WTC11 (cell line): ENCODE measurements at regions not wholly inside any gene's neighbourhood (a gene's known extent, or its start where the extent isn't known, plus 50 kb on each side); places are given as distances from the start of the nearest gene placed in this dataset.

Experiments
- ATAC-seq: fragments of 200-7000 bp; cut with Tn5 transposase; 2 replicates; pipeline ENCODE4 v1.10.0; 2021; ENCODE audit warnings: mild to moderate bottlenecking, moderate library complexity
- CTCF ChIA-PET: fragments of 300-600 bp; sonication (Branson Sonifier 250); formaldehyde crosslinking; loops from one replicate; lab custom pipeline; 2021; ENCODE audit warnings: antibody characterized with exemption; lab: Charles Lee
- POLR2A ChIA-PET: fragments of 350-600 bp; sonication (Branson Sonifier 250); formaldehyde crosslinking; loops from one replicate; lab custom pipeline; 2021; ENCODE audit warnings: antibody characterized with exemption; lab: Charles Lee
- DNase-seq: peaks from one replicate; pipeline ENCODE4 v3.0.0; 2021; ENCODE audit warnings: low spot score
- H3K27ac Mint-ChIP-seq: 2 replicates; pipeline ENCODE4 v1.8.0; 2021; ENCODE audit warnings: mixed read lengths
- H3K27me3 Mint-ChIP-seq: 2 replicates; pipeline ENCODE4 v1.8.0; 2021; ENCODE audit warnings: low read depth, mild to moderate bottlenecking, moderate library complexity, mixed read lengths
- H3K36me3 Mint-ChIP-seq: 2 replicates; pipeline ENCODE4 v1.8.0; 2021; ENCODE audit warnings: mixed read lengths
- H3K4me1 Mint-ChIP-seq: 2 replicates; pipeline ENCODE4 v1.8.0; 2022; ENCODE audit warnings: mixed read lengths
- H3K4me3 Mint-ChIP-seq: 2 replicates; pipeline ENCODE4 v1.8.0; 2021; ENCODE audit warnings: mild to moderate bottlenecking, moderate library complexity, mixed read lengths
- H3K9me3 Mint-ChIP-seq: 2 replicates; pipeline ENCODE4 v1.8.0; 2021; ENCODE audit warnings: mixed read lengths
- CREB1 ChIP-seq: sonication (generic); formaldehyde crosslinking; IDR thresholded peaks from 2 replicates; pipeline ENCODE4 v1.8.0; 2023; ENCODE audit warnings: mild to moderate bottlenecking, missing genetic modification reagents
- ELF4 ChIP-seq: sonication (generic); formaldehyde crosslinking; IDR thresholded peaks from 2 replicates; pipeline ENCODE4 v1.8.1; 2022; ENCODE audit warnings: low read depth, mild to moderate bottlenecking, moderate library complexity, missing genetic modification reagents
- ESRRA ChIP-seq: sonication (generic); formaldehyde crosslinking; IDR thresholded peaks from 2 replicates; pipeline ENCODE4 v1.8.1; 2022; ENCODE audit warnings: mild to moderate bottlenecking, missing genetic modification reagents, borderline replicate concordance
- ETV6 ChIP-seq: sonication (generic); formaldehyde crosslinking; IDR thresholded peaks from 2 replicates; pipeline ENCODE4 v1.8.1; 2022; ENCODE audit warnings: mild to moderate bottlenecking, missing genetic modification reagents
- GRHL2 ChIP-seq: fragments of 250-450 bp; sonication (Bioruptor Pico); IDR thresholded peaks from 2 replicates; pipeline ENCODE4 v1.8.0; 2022; ENCODE audit warnings: mild to moderate bottlenecking, moderate library complexity; ENCODE audit not compliant: insufficient replicate concordance, severe bottlenecking
- NR1H2 ChIP-seq: sonication (generic); formaldehyde crosslinking; IDR thresholded peaks from 2 replicates; pipeline ENCODE4 v1.9.0; 2021; ENCODE audit warnings: mild to moderate bottlenecking, moderate library complexity, missing genetic modification reagents
- NR2C2 ChIP-seq: sonication (generic); formaldehyde crosslinking; IDR thresholded peaks from 2 replicates; pipeline ENCODE4 v1.8.0; 2022; ENCODE audit warnings: mild to moderate bottlenecking, missing genetic modification reagents
- TCF7 ChIP-seq: sonication (generic); formaldehyde crosslinking; IDR thresholded peaks from 2 replicates; pipeline ENCODE4 v1.8.0; 2022; ENCODE audit warnings: mild to moderate bottlenecking, low read depth, missing genetic modification reagents, moderate library complexity
- ZNF138 ChIP-seq: sonication (generic); formaldehyde crosslinking; conservative IDR thresholded peaks from 2 replicates; pipeline ENCODE4 v1.8.1; 2022; ENCODE audit warnings: mild to moderate bottlenecking, moderate library complexity, missing genetic modification reagents
- ZNF232 ChIP-seq: sonication (generic); formaldehyde crosslinking; IDR thresholded peaks from 2 replicates; pipeline ENCODE4 v1.8.0; 2022; ENCODE audit warnings: mild to moderate bottlenecking, missing genetic modification reagents
- ZNF396 ChIP-seq: fragments of 250-450 bp; sonication (Bioruptor Pico); IDR thresholded peaks from 2 replicates; pipeline ENCODE4 v1.8.0; 2021; ENCODE audit warnings: mild to moderate bottlenecking, moderate library complexity, borderline replicate concordance
- ZNF423 ChIP-seq: fragments of 250-450 bp; sonication (Bioruptor Pico); IDR thresholded peaks from 2 replicates; pipeline ENCODE4 v2.1.2; 2022; ENCODE audit warnings: mild to moderate bottlenecking, moderate library complexity
- ZNF671 ChIP-seq: fragments of 250-450 bp; sonication (Bioruptor Pico); IDR thresholded peaks from 2 replicates; pipeline ENCODE4 v1.8.0; 2021; ENCODE audit warnings: mild to moderate bottlenecking
- TF ChIP-seq, protein P1 (sequence below): fragments of 250-450 bp; sonication (Bioruptor Pico); IDR thresholded peaks from 2 replicates; pipeline ENCODE4 v1.9.0; 2021; ENCODE audit warnings: mild to moderate bottlenecking
- TF ChIP-seq, protein P2 (sequence below): fragments of 250-450 bp; sonication (Bioruptor Pico); IDR thresholded peaks from 2 replicates; pipeline ENCODE4 v1.9.0; 2021; ENCODE audit warnings: moderate library complexity, mild to moderate bottlenecking, inconsistent platforms, borderline replicate concordance
- TF ChIP-seq, protein P3 (sequence below): sonication (generic); formaldehyde crosslinking; IDR thresholded peaks from 2 replicates; pipeline ENCODE4 v1.8.1; 2023; ENCODE audit warnings: mild to moderate bottlenecking, missing genetic modification reagents
- TF ChIP-seq, protein P4 (sequence below): sonication (generic); formaldehyde crosslinking; IDR thresholded peaks from 2 replicates; pipeline ENCODE4 v1.8.1; 2022; ENCODE audit warnings: low read depth, mild to moderate bottlenecking, moderate library complexity, missing genetic modification reagents, borderline replicate concordance
- TF ChIP-seq, protein P5 (sequence below): sonication (generic); formaldehyde crosslinking; IDR thresholded peaks from 2 replicates; pipeline ENCODE4 v1.8.1; 2023; ENCODE audit warnings: mild to moderate bottlenecking, missing genetic modification reagents, borderline replicate concordance
- TF ChIP-seq, protein P6 (sequence below): sonication (generic); formaldehyde crosslinking; IDR thresholded peaks from 2 replicates; pipeline ENCODE4 v1.8.0; 2023; ENCODE audit warnings: missing genetic modification reagents
- TF ChIP-seq, protein P7 (sequence below): sonication (generic); formaldehyde crosslinking; IDR thresholded peaks from 2 replicates; pipeline ENCODE4 v1.8.1; 2023; ENCODE audit warnings: mild to moderate bottlenecking, missing genetic modification reagents

DNA sequence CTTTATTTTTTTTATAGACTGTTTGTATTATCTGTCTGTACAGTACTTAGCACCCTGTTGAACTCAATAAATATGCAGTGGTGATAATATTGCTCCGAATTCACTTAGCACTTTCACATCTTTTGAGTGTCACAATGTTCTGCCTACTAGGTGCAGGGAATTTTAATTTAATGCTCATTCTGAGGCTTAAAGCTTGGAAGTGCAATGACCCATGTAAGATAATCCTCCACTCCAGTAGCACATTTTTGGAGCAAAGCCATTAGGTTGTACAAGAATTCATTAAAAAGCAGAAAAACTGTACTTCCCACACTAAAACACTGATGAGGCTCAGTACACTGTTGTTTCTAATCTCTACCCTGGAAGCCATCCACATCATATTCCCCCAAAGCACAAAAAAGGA is 255.3 kb upstream of the MTNR1B start:
- POLR2A ChIA-PET = no interaction called here

More for the DNA sequence above, 255.3 kb upstream of the MTNR1B start:
- 0 out of 2 replicates have a peak, but pooled peaks cover 5% of the 10 kb centered on the region for H3K9me3 Mint-ChIP-seq
- CTCF ChIA-PET = no interaction called here
- H3K4me1 Mint-ChIP-seq = peaks cover 45% of the 10 kb centered on the region
- TF ChIP-seq ZNF396 (no peak), ZNF671 (CRISPR knock-in tag) (no peak), CREB1 (CRISPR knock-in tag) (no peak), ZNF138 (CRISPR knock-in tag) (no peak), ELF4 (CRISPR knock-in tag) (no peak), TCF7 (CRISPR knock-in tag) (no peak), GRHL2 (CRISPR knock-in tag) (no peak), ETV6 (no peak), NR1H2 (CRISPR knock-in tag) (no peak), ZNF423 (CRISPR knock-in tag) (no peak), ZNF232 (CRISPR knock-in tag) (no peak), ESRRA (no peak), NR2C2 (CRISPR knock-in tag) (no peak)
- TF ChIP-seq, protein P1, sequence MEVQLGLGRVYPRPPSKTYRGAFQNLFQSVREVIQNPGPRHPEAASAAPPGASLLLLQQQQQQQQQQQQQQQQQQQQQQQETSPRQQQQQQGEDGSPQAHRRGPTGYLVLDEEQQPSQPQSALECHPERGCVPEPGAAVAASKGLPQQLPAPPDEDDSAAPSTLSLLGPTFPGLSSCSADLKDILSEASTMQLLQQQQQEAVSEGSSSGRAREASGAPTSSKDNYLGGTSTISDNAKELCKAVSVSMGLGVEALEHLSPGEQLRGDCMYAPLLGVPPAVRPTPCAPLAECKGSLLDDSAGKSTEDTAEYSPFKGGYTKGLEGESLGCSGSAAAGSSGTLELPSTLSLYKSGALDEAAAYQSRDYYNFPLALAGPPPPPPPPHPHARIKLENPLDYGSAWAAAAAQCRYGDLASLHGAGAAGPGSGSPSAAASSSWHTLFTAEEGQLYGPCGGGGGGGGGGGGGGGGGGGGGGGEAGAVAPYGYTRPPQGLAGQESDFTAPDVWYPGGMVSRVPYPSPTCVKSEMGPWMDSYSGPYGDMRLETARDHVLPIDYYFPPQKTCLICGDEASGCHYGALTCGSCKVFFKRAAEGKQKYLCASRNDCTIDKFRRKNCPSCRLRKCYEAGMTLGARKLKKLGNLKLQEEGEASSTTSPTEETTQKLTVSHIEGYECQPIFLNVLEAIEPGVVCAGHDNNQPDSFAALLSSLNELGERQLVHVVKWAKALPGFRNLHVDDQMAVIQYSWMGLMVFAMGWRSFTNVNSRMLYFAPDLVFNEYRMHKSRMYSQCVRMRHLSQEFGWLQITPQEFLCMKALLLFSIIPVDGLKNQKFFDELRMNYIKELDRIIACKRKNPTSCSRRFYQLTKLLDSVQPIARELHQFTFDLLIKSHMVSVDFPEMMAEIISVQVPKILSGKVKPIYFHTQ (CRISPR knock-in tag) = no peak
- TF ChIP-seq, protein P2, sequence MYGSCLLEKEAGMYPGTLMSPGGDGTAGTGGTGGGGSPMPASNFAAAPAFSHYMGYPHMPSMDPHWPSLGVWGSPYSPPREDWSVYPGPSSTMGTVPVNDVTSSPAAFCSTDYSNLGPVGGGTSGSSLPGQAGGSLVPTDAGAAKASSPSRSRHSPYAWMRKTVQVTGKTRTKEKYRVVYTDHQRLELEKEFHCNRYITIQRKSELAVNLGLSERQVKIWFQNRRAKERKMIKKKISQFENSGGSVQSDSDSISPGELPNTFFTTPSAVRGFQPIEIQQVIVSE (CRISPR knock-in tag) = no peak
- TF ChIP-seq, protein P3, sequence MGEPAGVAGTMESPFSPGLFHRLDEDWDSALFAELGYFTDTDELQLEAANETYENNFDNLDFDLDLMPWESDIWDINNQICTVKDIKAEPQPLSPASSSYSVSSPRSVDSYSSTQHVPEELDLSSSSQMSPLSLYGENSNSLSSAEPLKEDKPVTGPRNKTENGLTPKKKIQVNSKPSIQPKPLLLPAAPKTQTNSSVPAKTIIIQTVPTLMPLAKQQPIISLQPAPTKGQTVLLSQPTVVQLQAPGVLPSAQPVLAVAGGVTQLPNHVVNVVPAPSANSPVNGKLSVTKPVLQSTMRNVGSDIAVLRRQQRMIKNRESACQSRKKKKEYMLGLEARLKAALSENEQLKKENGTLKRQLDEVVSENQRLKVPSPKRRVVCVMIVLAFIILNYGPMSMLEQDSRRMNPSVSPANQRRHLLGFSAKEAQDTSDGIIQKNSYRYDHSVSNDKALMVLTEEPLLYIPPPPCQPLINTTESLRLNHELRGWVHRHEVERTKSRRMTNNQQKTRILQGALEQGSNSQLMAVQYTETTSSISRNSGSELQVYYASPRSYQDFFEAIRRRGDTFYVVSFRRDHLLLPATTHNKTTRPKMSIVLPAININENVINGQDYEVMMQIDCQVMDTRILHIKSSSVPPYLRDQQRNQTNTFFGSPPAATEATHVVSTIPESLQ (CRISPR knock-in tag) = no peak
- TF ChIP-seq, protein P4, sequence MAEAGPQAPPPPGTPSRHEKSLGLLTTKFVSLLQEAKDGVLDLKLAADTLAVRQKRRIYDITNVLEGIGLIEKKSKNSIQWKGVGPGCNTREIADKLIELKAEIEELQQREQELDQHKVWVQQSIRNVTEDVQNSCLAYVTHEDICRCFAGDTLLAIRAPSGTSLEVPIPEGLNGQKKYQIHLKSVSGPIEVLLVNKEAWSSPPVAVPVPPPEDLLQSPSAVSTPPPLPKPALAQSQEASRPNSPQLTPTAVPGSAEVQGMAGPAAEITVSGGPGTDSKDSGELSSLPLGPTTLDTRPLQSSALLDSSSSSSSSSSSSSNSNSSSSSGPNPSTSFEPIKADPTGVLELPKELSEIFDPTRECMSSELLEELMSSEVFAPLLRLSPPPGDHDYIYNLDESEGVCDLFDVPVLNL (CRISPR knock-in tag) = no peak
- TF ChIP-seq, protein P5, sequence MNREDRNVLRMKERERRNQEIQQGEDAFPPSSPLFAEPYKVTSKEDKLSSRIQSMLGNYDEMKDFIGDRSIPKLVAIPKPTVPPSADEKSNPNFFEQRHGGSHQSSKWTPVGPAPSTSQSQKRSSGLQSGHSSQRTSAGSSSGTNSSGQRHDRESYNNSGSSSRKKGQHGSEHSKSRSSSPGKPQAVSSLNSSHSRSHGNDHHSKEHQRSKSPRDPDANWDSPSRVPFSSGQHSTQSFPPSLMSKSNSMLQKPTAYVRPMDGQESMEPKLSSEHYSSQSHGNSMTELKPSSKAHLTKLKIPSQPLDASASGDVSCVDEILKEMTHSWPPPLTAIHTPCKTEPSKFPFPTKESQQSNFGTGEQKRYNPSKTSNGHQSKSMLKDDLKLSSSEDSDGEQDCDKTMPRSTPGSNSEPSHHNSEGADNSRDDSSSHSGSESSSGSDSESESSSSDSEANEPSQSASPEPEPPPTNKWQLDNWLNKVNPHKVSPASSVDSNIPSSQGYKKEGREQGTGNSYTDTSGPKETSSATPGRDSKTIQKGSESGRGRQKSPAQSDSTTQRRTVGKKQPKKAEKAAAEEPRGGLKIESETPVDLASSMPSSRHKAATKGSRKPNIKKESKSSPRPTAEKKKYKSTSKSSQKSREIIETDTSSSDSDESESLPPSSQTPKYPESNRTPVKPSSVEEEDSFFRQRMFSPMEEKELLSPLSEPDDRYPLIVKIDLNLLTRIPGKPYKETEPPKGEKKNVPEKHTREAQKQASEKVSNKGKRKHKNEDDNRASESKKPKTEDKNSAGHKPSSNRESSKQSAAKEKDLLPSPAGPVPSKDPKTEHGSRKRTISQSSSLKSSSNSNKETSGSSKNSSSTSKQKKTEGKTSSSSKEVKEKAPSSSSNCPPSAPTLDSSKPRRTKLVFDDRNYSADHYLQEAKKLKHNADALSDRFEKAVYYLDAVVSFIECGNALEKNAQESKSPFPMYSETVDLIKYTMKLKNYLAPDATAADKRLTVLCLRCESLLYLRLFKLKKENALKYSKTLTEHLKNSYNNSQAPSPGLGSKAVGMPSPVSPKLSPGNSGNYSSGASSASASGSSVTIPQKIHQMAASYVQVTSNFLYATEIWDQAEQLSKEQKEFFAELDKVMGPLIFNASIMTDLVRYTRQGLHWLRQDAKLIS = no peak
- TF ChIP-seq, protein P6, sequence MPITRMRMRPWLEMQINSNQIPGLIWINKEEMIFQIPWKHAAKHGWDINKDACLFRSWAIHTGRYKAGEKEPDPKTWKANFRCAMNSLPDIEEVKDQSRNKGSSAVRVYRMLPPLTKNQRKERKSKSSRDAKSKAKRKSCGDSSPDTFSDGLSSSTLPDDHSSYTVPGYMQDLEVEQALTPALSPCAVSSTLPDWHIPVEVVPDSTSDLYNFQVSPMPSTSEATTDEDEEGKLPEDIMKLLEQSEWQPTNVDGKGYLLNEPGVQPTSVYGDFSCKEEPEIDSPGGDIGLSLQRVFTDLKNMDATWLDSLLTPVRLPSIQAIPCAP (CRISPR knock-in tag) = no peak
- TF ChIP-seq, protein P7, sequence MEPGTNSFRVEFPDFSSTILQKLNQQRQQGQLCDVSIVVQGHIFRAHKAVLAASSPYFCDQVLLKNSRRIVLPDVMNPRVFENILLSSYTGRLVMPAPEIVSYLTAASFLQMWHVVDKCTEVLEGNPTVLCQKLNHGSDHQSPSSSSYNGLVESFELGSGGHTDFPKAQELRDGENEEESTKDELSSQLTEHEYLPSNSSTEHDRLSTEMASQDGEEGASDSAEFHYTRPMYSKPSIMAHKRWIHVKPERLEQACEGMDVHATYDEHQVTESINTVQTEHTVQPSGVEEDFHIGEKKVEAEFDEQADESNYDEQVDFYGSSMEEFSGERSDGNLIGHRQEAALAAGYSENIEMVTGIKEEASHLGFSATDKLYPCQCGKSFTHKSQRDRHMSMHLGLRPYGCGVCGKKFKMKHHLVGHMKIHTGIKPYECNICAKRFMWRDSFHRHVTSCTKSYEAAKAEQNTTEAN (CRISPR knock-in tag) = no peak
- H3K27ac Mint-ChIP-seq = no peak overlapping the region
- no peaks in the 10 kb centered on the region for H3K27me3 Mint-ChIP-seq
- H3K36me3 Mint-ChIP-seq = no peaks in the 10 kb centered on the region
- no peak overlapping the region for H3K4me3 Mint-ChIP-seq
- ATAC-seq = no peak
- DNase-seq = no peak
